Glomerular visceral epithelial cell (primary cell): ENCODE measurements at regions not wholly inside any gene's neighbourhood (a gene's known extent, or its start where the extent isn't known, plus 50 kb on each side); places are given as distances from the start of the nearest gene placed in this dataset.
"Not testable (repeated sequence)": the region's sequence is repeated elsewhere in the genome, so short reads cannot be mapped to it uniquely, and the experiment has no call there.

Experiments used
- DNase-seq: peaks from one replicate; pipeline ENCODE4 v3.0.0-alpha.2; 2016; ENCODE audit errors: extremely low spot score

DNA sequence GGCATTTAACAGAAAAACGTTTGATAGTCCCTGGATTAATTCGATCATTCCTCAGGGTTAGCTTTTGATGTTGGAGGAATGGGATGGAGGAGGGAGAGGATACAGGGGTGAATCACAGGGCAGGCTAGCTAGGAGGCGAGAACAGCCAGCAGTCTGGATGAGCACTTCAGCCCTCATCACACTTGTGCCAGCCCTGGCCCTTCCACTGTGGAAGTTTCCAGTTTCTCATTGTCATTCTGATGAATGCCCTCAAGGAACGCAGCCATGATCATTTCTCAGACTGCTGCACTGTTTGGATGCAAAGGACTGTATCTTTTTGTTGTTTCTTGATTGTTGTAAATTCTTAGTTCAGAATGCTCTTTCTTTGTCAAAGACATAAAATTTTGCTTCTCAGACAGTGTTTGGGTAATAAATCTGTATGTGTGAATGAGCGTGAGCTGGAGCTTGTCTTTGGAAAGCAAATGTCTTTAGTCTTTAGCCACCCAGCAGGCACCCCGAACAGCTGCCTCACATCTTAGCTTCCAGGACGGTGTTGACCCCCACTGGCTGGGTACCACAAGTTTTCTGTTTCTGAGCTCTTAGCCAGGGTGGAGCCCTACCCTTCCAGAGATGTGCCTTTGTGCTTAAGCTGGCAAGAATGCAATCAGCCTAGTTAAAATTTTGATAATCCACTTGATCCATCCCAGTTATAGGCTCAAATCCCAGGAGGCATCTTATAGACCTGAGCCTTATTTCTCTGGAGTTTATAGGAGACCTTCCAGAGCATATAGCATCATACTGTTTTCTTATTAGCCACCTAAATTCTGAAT, 121.1 kb downstream of the PDCD6IP start:
- DNase-seq, result no peak

DNA sequence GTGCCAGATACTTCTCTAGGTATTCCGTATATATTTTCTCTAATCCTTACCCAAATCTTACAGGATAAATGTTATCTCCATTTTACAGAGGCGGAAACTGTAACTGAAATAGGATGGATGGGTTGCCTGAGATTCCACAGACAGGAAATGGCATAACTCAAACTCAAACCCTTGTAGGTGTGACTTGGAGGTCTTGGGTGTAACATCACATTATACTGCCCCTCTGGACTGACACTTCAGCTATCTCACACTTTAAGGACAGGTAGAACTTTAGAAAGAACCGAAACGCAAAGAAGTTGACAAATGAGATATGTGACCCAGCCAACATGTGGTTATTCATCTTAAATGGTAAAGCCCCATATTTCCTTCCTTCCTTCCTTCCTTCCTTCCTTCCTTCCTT, 122.1 kb downstream of the PDCD6IP start:
- DNase-seq, result no peak

- no peak for DNase-seq
These were observed 123.2 kb downstream of the PDCD6IP start for GRCh38 chr3:33921608-33922007.

- no peak for DNase-seq
These were observed 128.7 kb downstream of the PDCD6IP start for GRCh38 chr3:33926998-33927605.

- no peak for DNase-seq
These were observed 131.4 kb downstream of the PDCD6IP start for GRCh38 chr3:33929813-33930212.

- DNase-seq, result no peak
These were observed 133.1 kb downstream of the PDCD6IP start for GRCh38 chr3:33931512-33931911.

DNA sequence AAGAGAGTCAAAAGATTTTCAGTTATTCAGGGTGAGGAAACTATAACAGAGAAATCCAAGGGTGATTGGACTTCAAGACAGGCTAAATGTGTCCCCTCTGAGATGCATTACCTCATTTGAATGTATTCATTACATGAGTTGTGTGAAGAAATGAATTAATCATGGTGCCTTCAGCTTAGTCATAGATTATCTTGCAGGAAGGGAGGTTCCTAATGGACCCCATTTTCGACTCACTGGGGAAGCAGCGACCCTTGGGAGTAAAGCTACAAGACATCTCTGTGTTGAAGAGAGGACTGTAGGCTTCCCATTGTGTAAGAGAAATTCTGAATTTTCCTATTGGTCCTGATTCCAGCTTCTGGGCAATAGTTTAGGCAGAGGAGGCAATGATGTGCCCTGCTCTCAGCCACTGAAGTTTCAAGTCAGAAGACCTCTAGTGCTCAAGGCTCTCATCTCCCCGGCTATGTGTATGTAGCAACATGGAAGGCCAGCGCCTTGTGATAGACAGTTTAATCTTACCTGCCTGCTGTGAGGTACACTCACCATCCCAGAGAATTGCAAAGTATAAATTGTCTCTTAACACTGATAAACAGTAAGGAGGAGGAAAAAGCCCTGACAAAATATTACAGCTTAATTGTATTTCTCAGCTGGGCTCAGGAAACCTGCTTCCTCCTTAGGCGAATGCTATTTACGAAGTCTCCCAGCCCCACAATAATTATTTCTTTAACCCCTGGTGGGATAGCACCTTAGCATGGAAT, 133.8 kb downstream of the PDCD6IP start:
- no peak for DNase-seq

DNA sequence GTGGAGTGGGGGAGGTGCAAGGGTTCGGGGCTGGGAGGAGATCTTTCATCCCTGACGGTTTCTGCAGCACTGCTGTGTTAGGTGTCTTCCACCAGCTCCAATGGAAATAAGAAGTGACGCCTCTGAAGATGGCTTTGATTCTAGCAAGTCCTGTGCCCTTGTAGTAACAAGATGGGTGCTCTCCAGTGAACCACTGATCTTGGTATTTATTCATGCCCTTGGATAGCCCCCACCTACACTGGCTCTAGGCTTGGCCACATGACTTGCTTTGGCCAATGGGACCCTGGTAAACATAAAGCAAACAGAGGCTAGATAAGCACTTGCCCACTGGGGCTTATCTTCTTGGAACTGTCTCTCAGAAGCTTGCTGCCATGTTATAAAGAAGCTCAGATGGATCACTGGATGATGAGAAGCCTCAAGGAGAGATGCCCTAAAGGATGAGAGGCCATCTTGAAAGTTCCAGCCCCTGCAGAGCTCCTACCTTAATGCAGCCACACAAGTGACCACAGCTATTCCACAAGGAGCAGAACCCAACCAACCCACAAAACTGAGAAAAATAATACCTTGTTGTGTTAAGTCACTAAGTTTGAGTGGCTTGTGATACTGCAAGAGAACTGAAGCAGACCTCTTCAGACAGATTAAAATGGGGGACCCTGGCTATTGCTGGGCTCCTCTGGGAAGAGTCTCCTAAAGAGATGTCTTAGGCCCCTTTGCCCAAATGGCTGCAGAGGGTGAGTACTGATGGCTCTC, 137.9 kb downstream of the PDCD6IP start:
- no peak for DNase-seq

DNA sequence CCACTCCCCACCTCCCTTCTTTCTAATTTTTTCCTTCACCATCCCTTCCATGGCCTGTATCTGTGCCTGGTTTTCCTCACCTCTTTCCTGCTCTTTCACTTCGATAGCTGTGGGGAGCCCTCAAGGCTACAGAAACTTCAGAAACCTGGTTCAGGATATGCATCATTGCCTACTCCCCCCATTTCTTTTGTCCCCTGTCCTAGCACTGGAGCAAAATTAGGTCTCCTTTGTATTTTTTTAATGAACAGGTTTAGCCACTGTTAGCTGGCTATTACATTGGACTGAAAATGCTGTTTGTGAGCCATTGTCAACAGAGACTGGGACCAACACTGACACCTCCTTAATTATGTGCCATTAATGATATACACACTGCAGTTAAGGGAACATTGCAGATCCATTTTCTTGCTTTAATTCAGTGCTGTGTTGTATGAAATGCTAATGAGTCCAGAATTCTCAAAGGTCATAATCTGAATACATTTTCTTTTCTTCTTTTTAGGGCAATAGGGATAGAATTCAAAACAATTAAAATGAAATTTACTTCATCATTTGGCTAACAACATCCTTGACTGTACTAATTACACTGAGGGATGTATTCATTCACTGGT, 138.6 kb downstream of the PDCD6IP start:
- no peak for DNase-seq

DNA sequence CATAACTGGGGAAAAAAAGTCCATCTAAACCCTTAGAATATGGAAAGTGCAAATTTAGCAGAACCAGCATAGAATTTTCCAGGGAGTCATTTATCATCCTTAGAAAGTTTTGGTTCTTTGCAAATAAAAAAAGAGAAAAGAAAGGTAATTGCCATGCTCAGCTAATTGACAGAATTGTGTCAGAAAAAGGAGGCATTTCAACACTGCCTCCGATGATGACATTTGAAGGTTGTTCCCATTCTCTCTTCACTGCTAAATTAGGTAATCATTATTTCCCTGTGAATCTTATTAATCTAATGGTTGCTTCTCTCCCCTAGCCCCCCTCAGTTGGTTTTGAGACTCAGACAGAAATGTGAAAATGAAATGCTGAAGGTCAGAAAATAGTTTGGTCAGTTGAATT, 139.2 kb downstream of the PDCD6IP start:
- DNase-seq, result no peak

DNA sequence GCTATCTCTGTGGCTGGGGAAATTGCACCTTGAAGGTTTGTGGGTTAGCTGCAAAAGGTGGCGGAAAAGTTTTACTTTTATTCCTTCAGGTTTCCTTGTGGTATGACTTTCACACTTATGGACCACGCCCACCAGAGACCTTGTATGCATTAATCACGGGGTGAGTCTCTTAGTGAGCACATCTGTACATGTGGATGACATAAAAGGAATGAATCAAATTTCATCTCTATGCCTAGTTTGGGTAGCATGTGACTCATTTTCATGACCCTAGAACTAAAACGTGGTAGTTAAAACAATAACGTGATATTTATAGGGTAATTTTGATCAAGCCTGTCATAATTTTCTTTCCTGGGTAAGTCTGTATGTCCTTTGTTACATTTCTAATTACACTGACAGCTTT, 141.7 kb downstream of the PDCD6IP start:
- no peak for DNase-seq

DNA sequence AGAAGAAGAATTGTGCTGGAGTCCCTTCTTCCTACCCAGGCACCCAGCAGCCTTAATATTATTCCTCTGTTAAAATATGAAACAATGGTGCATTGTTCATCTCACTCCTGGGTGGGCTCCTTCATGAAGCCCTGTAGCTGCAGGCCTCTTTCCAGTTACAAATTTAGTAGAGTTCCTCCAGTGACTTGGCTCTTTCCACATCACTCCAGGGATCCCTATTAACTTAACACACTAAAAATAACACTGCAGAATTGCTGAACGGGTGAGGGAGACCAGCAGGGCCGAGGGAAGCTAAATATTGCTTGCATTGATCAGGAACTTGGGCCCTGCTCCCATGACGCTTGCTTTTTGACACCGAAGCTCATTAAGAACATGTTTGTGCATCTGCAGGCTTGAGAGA, 142.3 kb downstream of the PDCD6IP start:
- DNase-seq, result no peak

GRCh38 chr3:33941804-33942203, 143.4 kb downstream of the PDCD6IP start:
- no peak for DNase-seq

GRCh38 chr3:33942483-33943150, 144.2 kb downstream of the PDCD6IP start:
- DNase-seq, result no peak

GRCh38 chr3:33943277-33943676, 144.8 kb downstream of the PDCD6IP start:
- no peak for DNase-seq

DNA sequence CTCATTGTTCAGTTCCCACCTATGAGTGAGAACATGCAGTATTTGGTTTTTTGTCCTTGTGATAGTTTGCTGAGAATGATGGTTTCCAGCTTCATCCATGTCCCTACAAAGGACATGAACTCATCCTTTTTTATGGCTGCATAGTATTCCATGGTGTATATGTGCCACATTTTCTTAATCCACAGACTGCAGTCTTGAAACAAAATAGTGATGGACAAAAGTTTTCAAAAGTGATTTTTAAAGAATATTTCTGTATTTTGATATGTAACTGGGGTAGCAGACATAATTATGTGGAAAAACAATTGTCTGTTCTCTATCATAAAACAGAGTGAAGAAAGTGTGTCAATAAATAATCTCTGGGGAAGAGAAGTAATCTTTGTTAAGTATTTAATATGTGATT, 148.2 kb downstream of the PDCD6IP start:
- not testable (repeated sequence) for DNase-seq

- DNase-seq, result no peak
These were observed 149.1 kb downstream of the PDCD6IP start for GRCh38 chr3:33947272-33948195.

GRCh38 chr3:33949074-33949473, 150.6 kb downstream of the PDCD6IP start:
- DNase-seq, result no peak

GRCh38 chr3:33954956-33955355, 156.5 kb downstream of the PDCD6IP start:
- no peak for DNase-seq

- no peak for DNase-seq
These were observed 157.8 kb downstream of the PDCD6IP start for GRCh38 chr3:33956206-33956605.
